Endothelial cell of umbilical vein (primary cell): ENCODE measurements at regions not wholly inside any gene's neighbourhood (a gene's known extent, or its start where the extent isn't known, plus 50 kb on each side); places are given as distances from the start of the nearest gene placed in this dataset.

Experiments used
- BruUV-seq: library from RNA; stranded (reverse); fragments of 400-500 nt; replicated peaks from 2 replicates; lab custom pipeline; 2021; lab: Mats Ljungman, UMichigan
- CTCF ChIA-PET: fragments of 300-600, 350-600 bp; sonication (Branson Sonifier 250); formaldehyde crosslinking; loops from one replicate; lab custom pipeline; 2021; ENCODE audit warnings: antibody characterized with exemption, inconsistent platforms; lab: Charles Lee
- POLR2A ChIA-PET: fragments of 300-600, 350-600 bp; sonication (Branson Sonifier 250); formaldehyde crosslinking; loops from one replicate; lab custom pipeline; 2021; ENCODE audit warnings: antibody characterized with exemption, inconsistent platforms; lab: Charles Lee
- DNase-seq: peaks from one replicate; pipeline ENCODE4 v3.0.0-alpha.2; 2011; ENCODE audit warnings: low read depth, low spot score
- FAIRE-seq: peaks from 2 replicates; lab custom pipeline; 2011; peaks lifted over from hg19 to GRCh38; lab: Jason Lieb, UNC
- H2AFZ ChIP-seq: 2 replicates; pipeline ENCODE4 v1.6.0; 2012; ENCODE audit warnings: low read depth, low read length, control low read depth, inconsistent platforms
- H3K27ac ChIP-seq: 2 replicates; pipeline ENCODE4 v1.5.1; 2011; ENCODE audit warnings: low read depth, mild to moderate bottlenecking, control low read depth, low read length, moderate library complexity; ENCODE audit not compliant: insufficient read depth
- H3K27me3 ChIP-seq, 2 experiments: 2 replicates each; pipeline versions ENCODE4 v1.6.0 to v1.6.1; 2011; ENCODE audit warnings: low read length in 2 of 2, mixed read lengths in 1 of 2; ENCODE audit not compliant: control insufficient read depth in 2 of 2, insufficient read depth in 2 of 2
- H3K36me3 ChIP-seq, 2 experiments: 2 replicates in 1 of 2; 3 replicates in 1 of 2; pipeline ENCODE4 v1.5.1; 2011; ENCODE audit warnings: low read length in 2 of 2, mild to moderate bottlenecking in 1 of 2, moderate library complexity in 1 of 2; ENCODE audit not compliant: control insufficient read depth in 2 of 2, insufficient read depth in 2 of 2; ENCODE audit errors: extremely low read depth in 1 of 2
- H3K4me1 ChIP-seq: 3 replicates; pipeline ENCODE4 v1.5.1; 2011; ENCODE audit warnings: mild to moderate bottlenecking, low read length; ENCODE audit not compliant: control insufficient read depth, insufficient read depth; ENCODE audit errors: extremely low read depth
- H3K4me2 ChIP-seq: 2 replicates; pipeline ENCODE4 v1.6.1; 2011; ENCODE audit warnings: low read length, control low read depth, mixed read lengths; ENCODE audit not compliant: insufficient read depth
- H3K4me3 ChIP-seq, 3 experiments: fragments of 200-600 bp in 1 of 3; sonication (generic), shearing (Covaris generic) in 1 of 3; replicated peaks in 1 of 3; 2 replicates each; pipeline ENCODE4 v1.5.1; 2011 to 2016; ENCODE audit warnings: control low read depth in 3 of 3, low read length in 3 of 3, mild to moderate bottlenecking in 2 of 3, inconsistent platforms in 1 of 3, low read depth in 1 of 3, moderate library complexity in 1 of 3; ENCODE audit not compliant: insufficient read depth in 1 of 3
- H3K79me2 ChIP-seq: 2 replicates; pipeline ENCODE4 v1.6.0; 2012; ENCODE audit warnings: low read length, inconsistent platforms; ENCODE audit not compliant: control insufficient read depth, insufficient read depth
- H3K9ac ChIP-seq: replicated peaks from 2 replicates; pipeline ENCODE3; 2011; ENCODE audit warnings: low read length, control low read depth; ENCODE audit not compliant: insufficient read depth; ENCODE audit errors: extremely low read depth
- H3K9me1 ChIP-seq: replicated peaks from 3 replicates; pipeline ENCODE4 v1.6.0; 2011; ENCODE audit warnings: mild to moderate bottlenecking, low read length; ENCODE audit not compliant: control insufficient read depth, insufficient read depth; ENCODE audit errors: extremely low read depth
- H3K9me3 ChIP-seq: replicated peaks from 2 replicates; pipeline ENCODE4 v1.5.1; 2012; ENCODE audit warnings: low read length, inconsistent platforms; ENCODE audit not compliant: control insufficient read depth, insufficient read depth
- H4K20me1 ChIP-seq: replicated peaks from 2 replicates; pipeline ENCODE3; 2011; ENCODE audit warnings: mild to moderate bottlenecking, low read length; ENCODE audit not compliant: control insufficient read depth, insufficient read depth; ENCODE audit errors: extremely low read depth
- EZH2 ChIP-seq: IDR thresholded peaks from 2 replicates; pipeline ENCODE4 v1.6.1; 2012; ENCODE audit warnings: borderline replicate concordance, low read depth, mild to moderate bottlenecking, moderate library complexity, low read length, inconsistent platforms; ENCODE audit not compliant: severe bottlenecking
- GATA2 ChIP-seq: IDR thresholded peaks from 2 replicates; pipeline ENCODE4 v1.7.0; 2011; ENCODE audit warnings: low read depth, mild to moderate bottlenecking, moderate library complexity, mixed read lengths, low read length; ENCODE audit not compliant: insufficient read length, insufficient read depth
- JUN ChIP-seq: IDR thresholded peaks from 2 replicates; pipeline ENCODE4 v1.6.1; 2011; ENCODE audit warnings: borderline replicate concordance, low read depth; ENCODE audit not compliant: insufficient read length, insufficient read depth
- MYC ChIP-seq: IDR thresholded peaks from one replicate; pipeline ENCODE4 v1.6.1; 2011; ENCODE audit warnings: mild to moderate bottlenecking, low read depth, low read length
- POLR2A ChIP-seq: IDR thresholded peaks from 2 replicates; pipeline ENCODE4 v1.6.1; 2012; ENCODE audit warnings: low read depth, mild to moderate bottlenecking, control low read depth, low read length
- POLR2AphosphoS5 ChIP-seq: IDR thresholded peaks from 2 replicates; pipeline ENCODE4 v1.6.1; 2012; ENCODE audit warnings: low read depth, mild to moderate bottlenecking, control low read depth, low read length, moderate library complexity; ENCODE audit not compliant: insufficient read depth
- dilution Hi-C: fragments of 300-500 bp; cut with MboI; formaldehyde crosslinking; loops from one replicate; pipeline ENCODE4 v1.15.0; 2019; ENCODE audit warnings: low sequenced_read_pairs; ENCODE audit not compliant: extremely low pct_ligation_motif_present
- intact Hi-C: fragments of 100-400 bp; cut with micrococcal nuclease; formaldehyde crosslinking; loops from one replicate; pipeline ENCODE4 v1.10.0; 2022
- TF ChIP-seq, protein P1 (sequence below), 2 donors: IDR thresholded peaks; 1 replicate in 1 of 2; 2 replicates in 1 of 2; pipeline ENCODE4 v1.5.1; 2011; ENCODE audit warnings: low read length in 2 of 2, mild to moderate bottlenecking in 2 of 2, moderate library complexity in 2 of 2, control low read depth in 1 of 2, inconsistent platforms in 1 of 2, low read depth in 1 of 2; ENCODE audit not compliant: insufficient read depth in 1 of 2; ENCODE audit errors: extremely low read depth in 1 of 2
- TF ChIP-seq, protein P2 (sequence below): IDR thresholded peaks from 2 replicates; pipeline ENCODE4 v1.6.1; 2011; ENCODE audit not compliant: insufficient read depth, insufficient read length

DNA sequence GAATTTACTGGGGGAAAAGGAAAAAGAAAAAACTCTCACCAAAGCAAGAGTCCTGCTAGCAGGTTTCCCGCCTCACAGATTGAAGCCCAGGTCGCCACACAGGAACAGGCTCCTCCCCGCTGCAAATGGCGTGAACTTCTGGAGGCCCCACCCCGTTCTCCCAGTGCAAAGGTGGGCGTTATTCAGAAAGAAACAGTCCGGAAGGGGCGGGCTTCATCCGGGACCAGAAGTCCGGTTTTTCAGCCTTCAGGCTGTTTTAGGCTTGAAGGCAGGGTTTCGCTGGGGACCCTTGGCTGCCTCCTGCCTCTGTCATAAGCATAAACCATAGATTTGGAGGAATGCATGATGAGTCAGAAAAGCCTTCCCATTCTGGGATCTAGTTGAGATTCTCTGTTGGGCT is 148.3 kb upstream of the POU2AF2 start:
- dilution Hi-C loops: no loop called here
- Histone ChIP-seq H3K27ac (no peak overlapping the region), H2AFZ (peak overlapping the region; percentile 44), H3K4me1 (no peaks in the 10 kb centered on the region), H4K20me1 (no peaks in the 10 kb centered on the region), H3K9ac (no peak overlapping the region), H3K36me3 (no peaks in the 10 kb centered on the region), H3K9me3 (no peaks in the 10 kb centered on the region), H3K9me1 (no peaks in the 10 kb centered on the region), H3K79me2 (no peaks in the 10 kb centered on the region), H3K4me2 (peak overlapping the region; percentile 45), H3K27me3 (no peaks in the 10 kb centered on the region), H3K4me3 (peak overlapping the region in 2 of 3 experiments; percentile 27 to 56)
- CTCF ChIA-PET: interaction anchor here (0.7 to 1.3 kb wide), 2 partner anchors 9 to 1130 kb away, joined by 3 read pairs; no protein-coding TSS in a partner anchor
- no peak for FAIRE-seq
- POLR2A ChIA-PET: interaction anchor here (0.7 kb wide), 1 partner anchor 622 kb away, joined by 5 read pairs; no protein-coding TSS in a partner anchor
- intact Hi-C loops: no loop called here
- TF ChIP-seq EZH2 (no peak), MYC (no peak), POLR2A (no peak), POLR2AphosphoS5 (no peak), GATA2 (no peak), JUN (no peak)
- TF ChIP-seq, protein P1, sequence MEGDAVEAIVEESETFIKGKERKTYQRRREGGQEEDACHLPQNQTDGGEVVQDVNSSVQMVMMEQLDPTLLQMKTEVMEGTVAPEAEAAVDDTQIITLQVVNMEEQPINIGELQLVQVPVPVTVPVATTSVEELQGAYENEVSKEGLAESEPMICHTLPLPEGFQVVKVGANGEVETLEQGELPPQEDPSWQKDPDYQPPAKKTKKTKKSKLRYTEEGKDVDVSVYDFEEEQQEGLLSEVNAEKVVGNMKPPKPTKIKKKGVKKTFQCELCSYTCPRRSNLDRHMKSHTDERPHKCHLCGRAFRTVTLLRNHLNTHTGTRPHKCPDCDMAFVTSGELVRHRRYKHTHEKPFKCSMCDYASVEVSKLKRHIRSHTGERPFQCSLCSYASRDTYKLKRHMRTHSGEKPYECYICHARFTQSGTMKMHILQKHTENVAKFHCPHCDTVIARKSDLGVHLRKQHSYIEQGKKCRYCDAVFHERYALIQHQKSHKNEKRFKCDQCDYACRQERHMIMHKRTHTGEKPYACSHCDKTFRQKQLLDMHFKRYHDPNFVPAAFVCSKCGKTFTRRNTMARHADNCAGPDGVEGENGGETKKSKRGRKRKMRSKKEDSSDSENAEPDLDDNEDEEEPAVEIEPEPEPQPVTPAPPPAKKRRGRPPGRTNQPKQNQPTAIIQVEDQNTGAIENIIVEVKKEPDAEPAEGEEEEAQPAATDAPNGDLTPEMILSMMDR (IDR thresholded peaks at IDR 0.05; ENCODE audit: extremely low read depth in 1 of 2, insufficient read depth in 1 of 2, low read depth in 1 of 2, low read length in 2 of 2): no peak
- TF ChIP-seq, protein P2, sequence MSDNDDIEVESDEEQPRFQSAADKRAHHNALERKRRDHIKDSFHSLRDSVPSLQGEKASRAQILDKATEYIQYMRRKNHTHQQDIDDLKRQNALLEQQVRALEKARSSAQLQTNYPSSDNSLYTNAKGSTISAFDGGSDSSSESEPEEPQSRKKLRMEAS: no peak
- no peak for DNase-seq
- BruUV-seq: no TSS peak
